HG03175 (cell line): ENCODE measurements at regions not wholly inside any gene's neighbourhood (a gene's known extent, or its start where the extent isn't known, plus 50 kb on each side); places are given as distances from the start of the nearest gene placed in this dataset.
"Not testable (repeated sequence)": the region's sequence is repeated elsewhere in the genome, so short reads cannot be mapped to it uniquely, and the experiment has no call there.

Experiments used
- ATAC-seq: cut with Tn5 transposase; IDR thresholded peaks from one replicate; pipeline ENCODE4 v1.9.1; 2021; ENCODE audit warnings: mild to moderate bottlenecking, moderate library complexity; ENCODE audit not compliant: unreplicated experiment

- ATAC-seq: no peak
Observed at GRCh38 chr5:154702477-154702876, 52.7 kb upstream of the LARP1 start.

- ATAC-seq: not testable (repeated sequence)
Observed at GRCh38 chr5:154701725-154702124, 53.5 kb upstream of the LARP1 start.

- ATAC-seq: no peak
Observed at GRCh38 chr5:154701181-154701580, 54.0 kb upstream of the LARP1 start.

GRCh38 chr5:154700289-154700928 lies 54.8 kb upstream of the LARP1 start:
- ATAC-seq: not testable (repeated sequence)

GRCh38 chr5:154698763-154699162 lies 56.4 kb upstream of the LARP1 start:
- ATAC-seq: no peak

GRCh38 chr5:154697371-154697770 lies 57.8 kb upstream of the LARP1 start:
- ATAC-seq: no peak

GRCh38 chr5:154696891-154697290 lies 58.3 kb upstream of the LARP1 start:
- ATAC-seq: no peak

- ATAC-seq: no peak
Observed at GRCh38 chr5:154694159-154694558, 61.0 kb upstream of the LARP1 start.

- no peak for ATAC-seq
Observed at GRCh38 chr5:154690488-154690887, 64.7 kb upstream of the LARP1 start.

GRCh38 chr5:154686490-154686889 lies 68.7 kb upstream of the LARP1 start:
- no peak for ATAC-seq

- ATAC-seq: peak; percentile 70
Observed at GRCh38 chr5:154683101-154683880, 71.9 kb upstream of the LARP1 start.

GRCh38 chr5:154679501-154679900 lies 75.7 kb upstream of the LARP1 start:
- no peak for ATAC-seq

- no peak for ATAC-seq
Observed at GRCh38 chr5:154677921-154678320, 77.3 kb upstream of the LARP1 start.

GRCh38 chr5:154676508-154676907 lies 78.7 kb upstream of the LARP1 start:
- no peak for ATAC-seq

GRCh38 chr5:154674029-154674428 lies 81.1 kb upstream of the LARP1 start:
- ATAC-seq: no peak

GRCh38 chr5:154673506-154673905 lies 81.7 kb upstream of the LARP1 start:
- no peak for ATAC-seq

GRCh38 chr5:154669913-154670312 lies 85.3 kb upstream of the LARP1 start:
- not testable (repeated sequence) for ATAC-seq

- ATAC-seq: no peak
Observed at GRCh38 chr5:154669402-154669801, 85.8 kb upstream of the LARP1 start.

GRCh38 chr5:154664869-154665268 lies 90.3 kb upstream of the LARP1 start:
- no peak for ATAC-seq

- ATAC-seq: no peak
Observed at GRCh38 chr5:154663424-154663823, 91.8 kb upstream of the LARP1 start.

- no peak for ATAC-seq
Observed at GRCh38 chr5:154654486-154655371, 100.4 kb upstream of the LARP1 start.
